H9 (cell line): ENCODE measurements at regions not wholly inside any gene's neighbourhood (a gene's known extent, or its start where the extent isn't known, plus 50 kb on each side); places are given as distances from the start of the nearest gene placed in this dataset.

Experiments
- DNase-seq: peaks from one replicate; pipeline ENCODE4 v3.0.0-alpha.2; 2017
- H2AFZ ChIP-seq: one replicate; pipeline ENCODE4 v1.6.1; 2013; ENCODE audit warnings: mild to moderate bottlenecking, low read length, control low read depth, moderate library complexity
- H2AK5ac ChIP-seq: 2 replicates; pipeline ENCODE4 v1.6.1; 2013; ENCODE audit warnings: low read length, control low read depth, mixed read lengths; ENCODE audit not compliant: insufficient read length
- H2BK120ac ChIP-seq: one replicate; pipeline ENCODE4 v1.6.1; 2013; ENCODE audit warnings: low read depth, mild to moderate bottlenecking, low read length, control low read depth, inconsistent platforms; ENCODE audit not compliant: poor library complexity, severe bottlenecking
- H2BK12ac ChIP-seq: 2 replicates; pipeline ENCODE4 v1.6.1; 2013; ENCODE audit warnings: low read length, control low read depth, mixed read lengths, low read depth; ENCODE audit not compliant: insufficient read length
- H2BK15ac ChIP-seq: 2 replicates; pipeline ENCODE4 v1.6.1; 2013; ENCODE audit warnings: low read depth, low read length, control low read depth
- H2BK20ac ChIP-seq: one replicate; pipeline ENCODE4 v1.6.1; 2013; ENCODE audit warnings: low read depth, mild to moderate bottlenecking, low read length, control low read depth, inconsistent platforms; ENCODE audit not compliant: poor library complexity, severe bottlenecking
- H2BK5ac ChIP-seq: 2 replicates; pipeline ENCODE4 v1.6.1; 2013; ENCODE audit warnings: low read length, control low read depth, mixed read lengths; ENCODE audit not compliant: insufficient read length
- H3K14ac ChIP-seq: 2 replicates; pipeline ENCODE4 v1.6.1; 2013; ENCODE audit warnings: low read length, control low read depth; ENCODE audit not compliant: insufficient read depth
- H3K18ac ChIP-seq: 2 replicates; pipeline ENCODE4 v1.6.1; 2013; ENCODE audit warnings: low read depth, mild to moderate bottlenecking, mixed read lengths, low read length, control low read depth; ENCODE audit not compliant: insufficient read length
- H3K23ac ChIP-seq: 2 replicates; pipeline ENCODE4 v1.6.1; 2013; ENCODE audit warnings: low read length, control low read depth, mixed read lengths, low read depth; ENCODE audit not compliant: insufficient read length
- H3K23me2 ChIP-seq: 2 replicates; pipeline ENCODE4 v1.6.1; 2013; ENCODE audit warnings: low read depth, mild to moderate bottlenecking, mixed read lengths, low read length, control low read depth; ENCODE audit not compliant: insufficient read length, poor library complexity, severe bottlenecking
- H3K27ac ChIP-seq: 2 replicates; pipeline ENCODE4 v1.5.1; 2013; ENCODE audit warnings: low read length, control low read depth, mixed read lengths, low read depth; ENCODE audit not compliant: insufficient read length
- H3K27me3 ChIP-seq: 2 replicates; pipeline ENCODE4 v1.6.1; 2013; ENCODE audit warnings: low read length, control low read depth, inconsistent platforms; ENCODE audit not compliant: insufficient read depth
- H3K4ac ChIP-seq: 2 replicates; pipeline ENCODE4 v1.6.1; 2013; ENCODE audit warnings: low read depth, mild to moderate bottlenecking, control low read depth, inconsistent platforms, low read length, moderate library complexity
- H3K4me1 ChIP-seq: 2 replicates; pipeline ENCODE4 v1.6.1; 2013; ENCODE audit warnings: low read length, control low read depth, inconsistent platforms; ENCODE audit not compliant: insufficient read depth
- H3K4me2 ChIP-seq: 2 replicates; pipeline ENCODE4 v1.6.1; 2013; ENCODE audit warnings: low read length, control low read depth, mixed read lengths; ENCODE audit not compliant: insufficient read length, insufficient read depth
- H3K56ac ChIP-seq: 2 replicates; pipeline ENCODE4 v1.6.1; 2013; ENCODE audit warnings: low read depth, mild to moderate bottlenecking, mixed read lengths, low read length, control low read depth; ENCODE audit not compliant: insufficient read length
- H3K79me1 ChIP-seq: 2 replicates; pipeline ENCODE4 v1.6.1; 2013; ENCODE audit warnings: low read depth, mild to moderate bottlenecking, moderate library complexity, low read length, control low read depth, inconsistent platforms; ENCODE audit not compliant: insufficient read depth, poor library complexity, severe bottlenecking
- H3K79me2 ChIP-seq: 2 replicates; pipeline ENCODE4 v1.6.1; 2013; ENCODE audit warnings: low read length, control low read depth, inconsistent platforms; ENCODE audit not compliant: insufficient read depth
- H3K9ac ChIP-seq: 2 replicates; pipeline ENCODE4 v1.6.1; 2013; ENCODE audit warnings: low read length, control low read depth, mixed read lengths; ENCODE audit not compliant: insufficient read length; ENCODE audit errors: extremely low read depth
- H3K9me3 ChIP-seq: one replicate; pipeline ENCODE4 v1.6.1; 2013; ENCODE audit warnings: low read depth, low read length, inconsistent platforms; ENCODE audit not compliant: control insufficient read depth
- H3T11ph ChIP-seq: one replicate; pipeline ENCODE4 v1.6.1; 2013; ENCODE audit warnings: mild to moderate bottlenecking, low read length, control low read depth, inconsistent platforms
- H4K20me1 ChIP-seq: one replicate; pipeline ENCODE4 v1.6.1; 2013; ENCODE audit not compliant: control insufficient read depth, insufficient read length, insufficient read depth
- H4K5ac ChIP-seq: 2 replicates; pipeline ENCODE4 v1.6.1; 2013; ENCODE audit warnings: low read depth, mild to moderate bottlenecking, mixed read lengths, low read length, control low read depth; ENCODE audit not compliant: insufficient read length
- H4K8ac ChIP-seq: replicated peaks from 2 replicates; pipeline ENCODE4 v1.6.1; 2013; ENCODE audit warnings: low read length, control low read depth, mixed read lengths, low read depth; ENCODE audit not compliant: insufficient read length
- H4K91ac ChIP-seq: 2 replicates; pipeline ENCODE4 v1.6.1; 2013; ENCODE audit warnings: low read depth, mild to moderate bottlenecking, moderate library complexity, mixed read lengths, low read length, control low read depth; ENCODE audit not compliant: insufficient read length
- H3K27ac Mint-ChIP-seq, 3 experiments: 2 replicates in 2 of 3; 3 replicates in 1 of 3; pipeline ENCODE4 v1.8.0; 2020 to 2021; ENCODE audit warnings: mixed read lengths in 3 of 3, mild to moderate bottlenecking in 1 of 3, moderate library complexity in 1 of 3
- H3K27me3 Mint-ChIP-seq: 2 replicates; pipeline ENCODE4 v1.8.0; 2021; ENCODE audit warnings: low read depth, mild to moderate bottlenecking, moderate library complexity, mixed read lengths
- H3K36me3 Mint-ChIP-seq, 3 experiments: 2 replicates in 2 of 3; 3 replicates in 1 of 3; pipeline ENCODE4 v1.8.0; 2020 to 2021; ENCODE audit warnings: low read depth in 3 of 3, mixed read lengths in 3 of 3; ENCODE audit not compliant: insufficient read depth in 1 of 3
- H3K4me1 Mint-ChIP-seq, 2 experiments: 2 replicates each; pipeline ENCODE4 v1.8.0; 2020; ENCODE audit warnings: mixed read lengths in 2 of 2
- H3K4me3 Mint-ChIP-seq, 2 experiments: 2 replicates in 1 of 2; 3 replicates in 1 of 2; pipeline ENCODE4 v1.8.0; 2020 to 2021; ENCODE audit warnings: mild to moderate bottlenecking in 2 of 2, mixed read lengths in 2 of 2, moderate library complexity in 1 of 2
- H3K9me3 Mint-ChIP-seq, 2 experiments: 2 replicates in 1 of 2; 3 replicates in 1 of 2; pipeline ENCODE4 v1.8.0; 2020; ENCODE audit warnings: mild to moderate bottlenecking in 2 of 2, mixed read lengths in 2 of 2, moderate library complexity in 1 of 2
- CTCF ChIP-seq: fragments of 200-600 bp; sonication (generic); conservative IDR thresholded peaks from 3 replicates; pipeline ENCODE4 v1.8.0; 2021; ENCODE audit warnings: antibody characterized with exemption, mild to moderate bottlenecking
- WGBS: extraction: QIAGEN DNeasy Blood & Tissue Kit; methylation state at CpG from one replicate; pipeline ENCODE4 v1.1.7; 2013; ENCODE audit warnings: missing lambda C conversion rate, low lambda C conversion rate, mixed read lengths; ENCODE audit not compliant: insufficient read length; ENCODE audit errors: extremely low coverage; 5-methylcytosine and 5-hydroxymethylcytosine counted together

GRCh38 chr1:213693864-213694263 is 293.9 kb upstream of the PROX1 start:
- no peak overlapping the region for H2AK5ac ChIP-seq
- H4K5ac ChIP-seq: no peak overlapping the region
- WGBS: no CpG with 5 or more reads among the region's 4 CpGs
- no peak overlapping the region for H3T11ph ChIP-seq
- no peak overlapping the region for H3K23ac ChIP-seq
- H3K79me2 ChIP-seq: no peaks in the 10 kb centered on the region; the same call in 1 of the 2 replicates
- no peaks in the 10 kb centered on the region for H4K20me1 ChIP-seq
- H3K4me2 ChIP-seq: no peak overlapping the region
- Mint-ChIP-seq H3K27me3 (peaks cover 2% of the 10 kb centered on the region), H3K36me3 (no peaks in the 10 kb centered on the region), H3K9me3 (no peaks in the 10 kb centered on the region), H3K27ac (no peak overlapping the region; a peak in 1 of 7 replicates), H3K4me3 (no peak overlapping the region), H3K4me1 (peaks cover 0 to 15% of the 10 kb centered on the region in 2 experiments; a peak in 2 of 4 replicates)
- no peak overlapping the region for H2AFZ ChIP-seq
- no peak overlapping the region for H2BK120ac ChIP-seq
- no peak for DNase-seq
- no peak for TF ChIP-seq CTCF
- H2BK20ac ChIP-seq: no peak overlapping the region
- H3K56ac ChIP-seq: no peak overlapping the region
- H3K18ac ChIP-seq: no peak overlapping the region
- H3K4ac ChIP-seq: no peak overlapping the region
- H3K27ac ChIP-seq: no peak overlapping the region
- H3K79me1 ChIP-seq: no peaks in the 10 kb centered on the region
- no peaks in the 10 kb centered on the region for H3K4me1 ChIP-seq
- no peak overlapping the region for H4K8ac ChIP-seq
- H3K23me2 ChIP-seq: no peaks in the 10 kb centered on the region
- H3K14ac ChIP-seq: no peak overlapping the region
- H3K9ac ChIP-seq: no peak overlapping the region
- no peak overlapping the region for H2BK15ac ChIP-seq
- H3K27me3 ChIP-seq: 0 out of 2 replicates have a peak, but pooled peaks cover 2% of the 10 kb centered on the region
- no peaks in the 10 kb centered on the region for H3K9me3 ChIP-seq
- H2BK12ac ChIP-seq: no peak overlapping the region
- H2BK5ac ChIP-seq: no peak overlapping the region
- no peak overlapping the region for H4K91ac ChIP-seq
